Loucy (cell line): ENCODE measurements at regions not wholly inside any gene's neighbourhood (a gene's known extent, or its start where the extent isn't known, plus 50 kb on each side); places are given as distances from the start of the nearest gene placed in this dataset.

Experiments used
- H2AFZ ChIP-seq: fragments of 200-600 bp; sonication (generic); 2 replicates; pipeline ENCODE4 v1.6.0; 2016; ENCODE audit warnings: antibody characterized with exemption, mild to moderate bottlenecking, low read length, moderate library complexity
- H3F3A ChIP-seq: fragments of 200-600 bp; 2 replicates; pipeline ENCODE4 v1.6.0; 2016; ENCODE audit warnings: antibody characterized with exemption, low read depth, mild to moderate bottlenecking
- H3K27me3 ChIP-seq: fragments of 200-600 bp; sonication (generic); 2 replicates; pipeline ENCODE4 v1.6.1; 2014; ENCODE audit warnings: low read length, mild to moderate bottlenecking; ENCODE audit not compliant: insufficient read depth, poor library complexity, severe bottlenecking
- H3K36me3 ChIP-seq: fragments of 200-600 bp; sonication (generic); 2 replicates; pipeline ENCODE4 v1.6.1; 2016; ENCODE audit warnings: low read length; ENCODE audit not compliant: insufficient read depth
- H3K4me1 ChIP-seq: fragments of 200-600 bp; sonication (generic); 2 replicates; pipeline ENCODE4 v1.5.1; 2014; ENCODE audit warnings: low read length, mild to moderate bottlenecking; ENCODE audit not compliant: insufficient read depth, poor library complexity, severe bottlenecking
- H3K4me2 ChIP-seq: fragments of 200-600 bp; sonication (generic); 2 replicates; pipeline ENCODE4 v1.6.0; 2014; ENCODE audit warnings: antibody characterized with exemption, low read length, low read depth, mild to moderate bottlenecking; ENCODE audit not compliant: poor library complexity, severe bottlenecking
- H3K4me3 ChIP-seq: fragments of 200-600 bp; sonication (generic); 2 replicates; pipeline ENCODE4 v1.5.1; 2014; ENCODE audit warnings: low read length, mild to moderate bottlenecking, mixed read lengths; ENCODE audit not compliant: poor library complexity, severe bottlenecking
- H3K79me2 ChIP-seq: fragments of 200-600 bp; sonication (generic); 2 replicates; pipeline ENCODE4 v1.6.1; 2014; ENCODE audit warnings: low read length; ENCODE audit not compliant: insufficient read depth
- H3K9ac ChIP-seq: fragments of 200-600 bp; sonication (generic); 2 replicates; pipeline ENCODE4 v1.6.0; 2014; ENCODE audit warnings: mild to moderate bottlenecking, low read depth, low read length, moderate library complexity; ENCODE audit not compliant: poor library complexity, severe bottlenecking
- H3K9me2 ChIP-seq: fragments of 200-600 bp; sonication (generic); replicated peaks from 2 replicates; pipeline ENCODE4 v1.6.1; 2016; ENCODE audit warnings: low read depth, low read length, mixed read lengths
- H3K9me3 ChIP-seq: fragments of 200-600 bp; sonication (generic); 2 replicates; pipeline ENCODE4 v1.6.1; 2014; ENCODE audit warnings: mild to moderate bottlenecking, antibody characterized with exemption, low read length, low read depth; ENCODE audit not compliant: insufficient read depth
- H4K20me1 ChIP-seq: fragments of 200-600 bp; sonication (generic); 2 replicates; pipeline ENCODE4 v1.6.0; 2014; ENCODE audit warnings: antibody characterized with exemption, low read length, mild to moderate bottlenecking; ENCODE audit not compliant: insufficient read depth, poor library complexity, severe bottlenecking
- EZH2phosphoT487 ChIP-seq: fragments of 200-600 bp; IDR thresholded peaks from 2 replicates; pipeline ENCODE4 v1.6.1; 2018; ENCODE audit warnings: antibody characterized with exemption, mild to moderate bottlenecking, moderate library complexity, borderline replicate concordance
- TF ChIP-seq, protein P1 (sequence below): fragments of 200-600 bp; sonication (generic); conservative IDR thresholded peaks from 2 replicates; pipeline ENCODE4 v1.5.1; 2014; ENCODE audit warnings: mild to moderate bottlenecking, antibody characterized with exemption, low read length

- Histone ChIP-seq H3F3A (no peaks in the 10 kb centered on the region), H4K20me1 (no peaks in the 10 kb centered on the region), H3K9ac (no peak overlapping the region), H3K27me3 (no peaks in the 10 kb centered on the region), H3K36me3 (no peaks in the 10 kb centered on the region), H3K79me2 (no peaks in the 10 kb centered on the region), H3K9me3 (no peaks in the 10 kb centered on the region), H3K9me2 (no peaks in the 10 kb centered on the region), H3K4me1 (no peaks in the 10 kb centered on the region), H2AFZ (no peak overlapping the region), H3K4me2 (no peak overlapping the region), H3K4me3 (no peak overlapping the region)
- no peak for TF ChIP-seq EZH2phosphoT487
- TF ChIP-seq, protein P1, sequence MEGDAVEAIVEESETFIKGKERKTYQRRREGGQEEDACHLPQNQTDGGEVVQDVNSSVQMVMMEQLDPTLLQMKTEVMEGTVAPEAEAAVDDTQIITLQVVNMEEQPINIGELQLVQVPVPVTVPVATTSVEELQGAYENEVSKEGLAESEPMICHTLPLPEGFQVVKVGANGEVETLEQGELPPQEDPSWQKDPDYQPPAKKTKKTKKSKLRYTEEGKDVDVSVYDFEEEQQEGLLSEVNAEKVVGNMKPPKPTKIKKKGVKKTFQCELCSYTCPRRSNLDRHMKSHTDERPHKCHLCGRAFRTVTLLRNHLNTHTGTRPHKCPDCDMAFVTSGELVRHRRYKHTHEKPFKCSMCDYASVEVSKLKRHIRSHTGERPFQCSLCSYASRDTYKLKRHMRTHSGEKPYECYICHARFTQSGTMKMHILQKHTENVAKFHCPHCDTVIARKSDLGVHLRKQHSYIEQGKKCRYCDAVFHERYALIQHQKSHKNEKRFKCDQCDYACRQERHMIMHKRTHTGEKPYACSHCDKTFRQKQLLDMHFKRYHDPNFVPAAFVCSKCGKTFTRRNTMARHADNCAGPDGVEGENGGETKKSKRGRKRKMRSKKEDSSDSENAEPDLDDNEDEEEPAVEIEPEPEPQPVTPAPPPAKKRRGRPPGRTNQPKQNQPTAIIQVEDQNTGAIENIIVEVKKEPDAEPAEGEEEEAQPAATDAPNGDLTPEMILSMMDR: no peak
Observed at GRCh38 chr4:149247164-149247563, 568.5 kb downstream of the IQCM start.

DNA sequence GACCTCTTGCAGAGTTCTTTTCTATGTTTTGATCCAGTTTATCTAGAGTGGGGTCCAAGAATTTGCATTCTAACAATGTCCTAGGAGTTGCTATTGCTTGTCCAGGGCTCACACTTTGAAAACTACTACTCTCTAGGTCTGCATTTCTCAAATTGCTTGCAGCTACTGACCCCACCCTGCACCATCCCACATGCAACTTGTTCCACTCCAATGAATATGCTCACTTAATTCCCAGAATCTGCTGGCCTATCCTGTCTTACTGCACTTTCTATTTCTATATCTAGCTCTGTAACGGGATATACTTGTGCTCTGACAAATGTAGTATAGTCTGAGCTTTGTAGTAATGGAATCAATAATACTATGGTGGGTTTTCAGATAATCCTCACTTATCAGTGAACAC, 570.3 kb downstream of the IQCM start:
- Histone ChIP-seq H3K36me3 (no peaks in the 10 kb centered on the region), H3K79me2 (no peaks in the 10 kb centered on the region), H3K27me3 (no peaks in the 10 kb centered on the region), H3K9me2 (no peaks in the 10 kb centered on the region), H3K9ac (no peak overlapping the region), H2AFZ (no peak overlapping the region), H3K4me1 (no peaks in the 10 kb centered on the region), H3K4me2 (no peak overlapping the region), H3K9me3 (no peaks in the 10 kb centered on the region), H3K4me3 (no peak overlapping the region), H4K20me1 (no peaks in the 10 kb centered on the region), H3F3A (no peaks in the 10 kb centered on the region)
- TF ChIP-seq, protein P1: no peak
- TF ChIP-seq EZH2phosphoT487: no peak

GRCh38 chr4:149238097-149238496, 577.5 kb downstream of the IQCM start:
- H3K4me1 ChIP-seq: no peaks in the 10 kb centered on the region
- H3K9me2 ChIP-seq: no peaks in the 10 kb centered on the region
- H4K20me1 ChIP-seq: no peaks in the 10 kb centered on the region
- H3K36me3 ChIP-seq: no peaks in the 10 kb centered on the region
- TF ChIP-seq, protein P1: no peak
- no peak for TF ChIP-seq EZH2phosphoT487
- no peaks in the 10 kb centered on the region for H3F3A ChIP-seq
- H3K4me2 ChIP-seq: no peak overlapping the region
- H2AFZ ChIP-seq: no peak overlapping the region
- no peaks in the 10 kb centered on the region for H3K9me3 ChIP-seq
- H3K27me3 ChIP-seq: no peaks in the 10 kb centered on the region
- H3K4me3 ChIP-seq: no peak overlapping the region
- H3K79me2 ChIP-seq: no peaks in the 10 kb centered on the region
- H3K9ac ChIP-seq: no peak overlapping the region
